ENCODE measurements at regions not wholly inside any gene's neighbourhood (a gene's known extent, or its start where the extent isn't known, plus 50 kb on each side); places are given as distances from the start of the nearest gene placed in this dataset.
A peak's percentile ranks its signal among the peaks of the same experiment; 100 is the strongest.

DNA sequence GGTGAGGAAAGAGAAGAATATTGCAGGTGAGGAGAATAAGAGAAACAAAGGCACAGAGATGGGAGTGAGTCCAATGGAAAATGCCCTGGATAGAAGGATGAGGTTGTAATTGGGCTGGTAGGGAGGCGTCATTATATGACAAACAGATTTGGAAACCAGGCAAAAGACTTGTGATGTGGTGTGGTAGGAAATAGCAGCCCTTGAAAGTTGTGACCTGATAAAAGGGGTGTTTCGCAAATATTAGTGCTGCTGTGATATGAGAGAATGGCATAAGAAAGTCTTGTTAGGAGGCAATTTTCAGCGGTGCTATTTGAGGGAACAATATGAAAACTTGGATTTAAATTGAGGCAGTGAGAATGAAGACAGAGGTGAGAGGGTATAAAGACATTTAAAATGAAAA, 217.5 kb upstream of the ACTBL2 start:
- FAIRE-seq = no peak
- DNase-seq (ENCODE audit: low read depth) = no peak

DNA sequence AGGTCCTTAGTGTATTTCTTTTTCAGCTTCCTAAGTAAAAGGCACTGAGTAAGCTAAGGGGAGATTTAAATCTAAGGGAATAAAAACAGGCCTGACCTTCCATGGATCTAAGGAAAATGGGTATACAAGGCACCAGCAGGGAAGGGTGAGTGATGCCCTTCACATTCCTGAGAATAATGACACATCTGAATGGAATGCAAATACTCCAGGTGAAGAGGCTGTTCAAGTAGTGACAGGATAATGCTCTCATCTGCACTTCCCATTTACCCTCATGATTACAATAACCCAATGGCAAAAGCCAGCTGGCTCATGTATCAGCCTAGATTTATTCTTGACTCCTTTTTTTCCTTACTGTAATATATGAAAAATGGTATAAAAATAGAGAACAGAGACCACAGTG, 216.2 kb upstream of the ACTBL2 start:
- DNase-seq (ENCODE audit: low read depth) (peak; percentile 96), FAIRE-seq (no peak)
- TF ChIP-seq, protein P1, sequence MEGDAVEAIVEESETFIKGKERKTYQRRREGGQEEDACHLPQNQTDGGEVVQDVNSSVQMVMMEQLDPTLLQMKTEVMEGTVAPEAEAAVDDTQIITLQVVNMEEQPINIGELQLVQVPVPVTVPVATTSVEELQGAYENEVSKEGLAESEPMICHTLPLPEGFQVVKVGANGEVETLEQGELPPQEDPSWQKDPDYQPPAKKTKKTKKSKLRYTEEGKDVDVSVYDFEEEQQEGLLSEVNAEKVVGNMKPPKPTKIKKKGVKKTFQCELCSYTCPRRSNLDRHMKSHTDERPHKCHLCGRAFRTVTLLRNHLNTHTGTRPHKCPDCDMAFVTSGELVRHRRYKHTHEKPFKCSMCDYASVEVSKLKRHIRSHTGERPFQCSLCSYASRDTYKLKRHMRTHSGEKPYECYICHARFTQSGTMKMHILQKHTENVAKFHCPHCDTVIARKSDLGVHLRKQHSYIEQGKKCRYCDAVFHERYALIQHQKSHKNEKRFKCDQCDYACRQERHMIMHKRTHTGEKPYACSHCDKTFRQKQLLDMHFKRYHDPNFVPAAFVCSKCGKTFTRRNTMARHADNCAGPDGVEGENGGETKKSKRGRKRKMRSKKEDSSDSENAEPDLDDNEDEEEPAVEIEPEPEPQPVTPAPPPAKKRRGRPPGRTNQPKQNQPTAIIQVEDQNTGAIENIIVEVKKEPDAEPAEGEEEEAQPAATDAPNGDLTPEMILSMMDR (IDR thresholded peaks at IDR 0.05; ENCODE audit: insufficient read depth, low read length, severe bottlenecking) = no peak
- no peak overlapping the region for H3K4me3 ChIP-seq (ENCODE audit: low read depth, low read length)
- H3K36me3 ChIP-seq (ENCODE audit: control insufficient read depth, insufficient read depth, low read length) = no peaks in the 10 kb centered on the region
- H3K27me3 ChIP-seq (ENCODE audit: control insufficient read depth, insufficient read depth, low read length) = no peaks in the 10 kb centered on the region

More for the DNA sequence above, 217.5 kb upstream of the ACTBL2 start:
- Histone ChIP-seq H3K36me3 (ENCODE audit: control insufficient read depth, insufficient read depth, low read length) (no peaks in the 10 kb centered on the region), H3K27me3 (ENCODE audit: control insufficient read depth, insufficient read depth, low read length) (no peaks in the 10 kb centered on the region), H3K4me3 (ENCODE audit: low read depth, low read length) (no peak overlapping the region)
- TF ChIP-seq, protein P1 (IDR thresholded peaks at IDR 0.05; ENCODE audit: insufficient read depth, low read length, severe bottlenecking) = no peak

DNA sequence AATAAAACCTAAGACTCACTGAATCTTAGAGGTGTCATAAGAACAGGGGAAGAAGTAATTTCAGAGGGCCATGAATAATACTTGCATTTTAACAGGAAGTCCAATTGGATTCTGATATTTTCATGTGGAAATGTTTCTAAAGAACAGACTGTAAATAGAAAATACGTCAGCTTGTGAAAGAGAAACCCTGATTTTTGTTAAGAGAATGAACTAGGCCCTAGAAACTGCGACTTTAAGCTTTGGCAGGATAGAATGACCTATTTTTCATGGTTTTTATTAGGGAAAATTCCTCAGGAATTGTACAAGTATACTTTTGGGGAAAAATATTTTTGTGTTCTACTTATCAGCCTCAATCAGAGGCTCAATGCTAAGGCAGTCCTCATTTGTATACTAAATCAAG, 215.5 kb upstream of the ACTBL2 start:
- DNase-seq (ENCODE audit: low read depth) (no peak), FAIRE-seq (no peak)
- Histone ChIP-seq H3K36me3 (ENCODE audit: control insufficient read depth, insufficient read depth, low read length) (no peaks in the 10 kb centered on the region), H3K4me3 (ENCODE audit: low read depth, low read length) (no peak overlapping the region), H3K27me3 (ENCODE audit: control insufficient read depth, insufficient read depth, low read length) (no peaks in the 10 kb centered on the region)
- TF ChIP-seq, protein P1 (IDR thresholded peaks at IDR 0.05; ENCODE audit: insufficient read depth, low read length, severe bottlenecking) = no peak

DNA sequence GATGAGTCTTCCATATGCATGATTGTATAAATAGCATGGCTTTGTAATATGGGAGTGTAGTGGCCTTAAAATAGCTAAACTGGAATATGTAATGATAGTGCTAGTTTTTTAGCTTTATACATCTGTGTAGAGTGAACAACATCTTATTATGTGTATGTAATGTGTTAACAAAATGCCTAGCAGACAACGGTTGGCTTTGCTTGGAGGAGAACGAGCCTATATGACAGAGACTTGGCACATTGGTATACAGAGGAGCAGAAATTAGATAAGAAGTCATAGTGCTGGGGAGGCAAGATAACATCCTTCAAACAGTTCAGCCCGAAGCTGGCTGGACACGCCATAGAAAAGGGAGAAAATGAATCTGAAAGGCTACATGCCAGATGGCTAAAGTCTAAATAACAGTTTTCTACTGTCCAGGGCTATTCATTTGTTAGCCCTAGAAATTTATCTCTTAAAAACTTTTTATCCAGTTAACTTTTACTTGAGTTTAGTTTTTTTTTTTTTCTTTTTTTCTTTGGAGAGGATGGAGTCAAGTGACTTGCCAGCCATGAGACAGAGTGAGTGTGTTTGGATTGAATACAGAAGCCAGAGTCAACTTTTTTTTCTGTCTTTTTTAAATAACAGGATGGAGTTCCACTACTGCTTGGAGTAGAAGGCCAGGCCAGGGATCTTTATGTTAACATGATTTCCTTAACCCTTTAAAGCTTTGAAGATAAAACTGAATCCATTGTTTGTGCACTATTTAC, 214.4 kb upstream of the ACTBL2 start:
- TF ChIP-seq, protein P1 (IDR thresholded peaks at IDR 0.05; ENCODE audit: insufficient read depth, low read length, severe bottlenecking) = no peak
- FAIRE-seq = no peak
- Histone ChIP-seq H3K36me3 (ENCODE audit: control insufficient read depth, insufficient read depth, low read length) (no peaks in the 10 kb centered on the region), H3K27me3 (ENCODE audit: control insufficient read depth, insufficient read depth, low read length) (no peaks in the 10 kb centered on the region), H3K4me3 (ENCODE audit: low read depth, low read length) (no peak overlapping the region)
- DNase-seq (ENCODE audit: low read depth) = no peak

DNA sequence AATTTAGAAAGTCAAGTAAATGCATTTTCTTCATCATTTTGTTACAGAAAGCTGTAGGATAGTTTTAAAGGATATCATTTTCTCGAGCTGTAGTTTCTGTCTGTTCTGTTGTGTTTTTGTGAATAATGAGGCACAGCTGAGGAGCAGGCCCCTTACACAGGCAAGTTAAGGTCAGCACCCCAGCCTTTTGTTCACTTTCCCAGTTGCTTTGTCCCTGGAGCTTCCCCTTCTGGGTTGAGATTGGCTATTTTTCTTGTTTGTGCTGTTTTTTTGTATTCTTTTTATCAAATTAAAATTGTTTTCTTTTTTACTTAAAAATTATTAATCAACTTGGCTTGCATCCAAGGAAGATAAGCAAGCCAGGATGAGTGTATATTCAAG, 213.8 kb upstream of the ACTBL2 start:
- Histone ChIP-seq H3K36me3 (ENCODE audit: control insufficient read depth, insufficient read depth, low read length) (no peaks in the 10 kb centered on the region), H3K4me3 (ENCODE audit: low read depth, low read length) (no peak overlapping the region), H3K27me3 (ENCODE audit: control insufficient read depth, insufficient read depth, low read length) (no peaks in the 10 kb centered on the region)
- TF ChIP-seq, protein P1 (IDR thresholded peaks at IDR 0.05; ENCODE audit: insufficient read depth, low read length, severe bottlenecking) = no peak
- DNase-seq (ENCODE audit: low read depth) = no peak
- FAIRE-seq = no peak
